Liver (tissue), 8 donors: ENCODE measurements at regions not wholly inside any gene's neighbourhood (a gene's known extent, or its start where the extent isn't known, plus 50 kb on each side); places are given as distances from the start of the nearest gene placed in this dataset.

ENCODE experiments used
- DNase-seq: peaks from one replicate; pipeline ENCODE4 v3.0.0-alpha.2; 2017; ENCODE audit warnings: low spot score
- H3K27ac ChIP-seq, 2 donors: one replicate each; pipeline ENCODE4 v1.7.0; 2013; ENCODE audit warnings: inconsistent platforms in 2 of 2, low read length in 2 of 2, control low read depth in 1 of 2, low read depth in 1 of 2, mild to moderate bottlenecking in 1 of 2
- H3K27me3 ChIP-seq, 4 donors: one replicate each; pipeline versions ENCODE4 v1.6.1 to v1.7.0; 2013; ENCODE audit warnings: low read length in 3 of 4, inconsistent platforms in 1 of 4, mild to moderate bottlenecking in 1 of 4, moderate library complexity in 1 of 4; ENCODE audit not compliant: control insufficient read depth in 4 of 4, insufficient read depth in 4 of 4
- H3K36me3 ChIP-seq, 4 donors: one replicate each; pipeline versions ENCODE4 v1.6.1 to v1.7.0; 2013; ENCODE audit warnings: low read length in 3 of 4, mild to moderate bottlenecking in 3 of 4, low read depth in 1 of 4, moderate library complexity in 1 of 4; ENCODE audit not compliant: control insufficient read depth in 4 of 4, insufficient read depth in 3 of 4
- H3K4me1 ChIP-seq, 4 donors: one replicate each; pipeline versions ENCODE4 v1.6.1 to v1.7.0; 2013; ENCODE audit warnings: low read length in 3 of 4, mild to moderate bottlenecking in 3 of 4, moderate library complexity in 1 of 4; ENCODE audit not compliant: control insufficient read depth in 4 of 4, insufficient read depth in 4 of 4
- H3K4me3 ChIP-seq, 3 donors: one replicate each; pipeline versions ENCODE4 v1.6.1 to v1.7.0; 2013; ENCODE audit warnings: low read length in 3 of 3, control low read depth in 1 of 3, low read depth in 1 of 3, mild to moderate bottlenecking in 1 of 3
- H3K9ac ChIP-seq, 2 donors: one replicate each; pipeline ENCODE4 v1.7.0; 2013; ENCODE audit warnings: low read length in 2 of 2, mild to moderate bottlenecking in 2 of 2, moderate library complexity in 2 of 2, control low read depth in 1 of 2, low read depth in 1 of 2
- H3K9me3 ChIP-seq, 4 donors: one replicate each; pipeline versions ENCODE4 v1.6.1 to v1.7.0; 2013; ENCODE audit warnings: low read length in 3 of 4; ENCODE audit not compliant: control insufficient read depth in 4 of 4
- ATF3 ChIP-seq: IDR thresholded peaks from 2 replicates; pipeline ENCODE4 v1.6.1; 2016; ENCODE audit warnings: antibody characterized with exemption
- CTCF ChIP-seq: fragments of 150-350 bp; IDR thresholded peaks from 2 replicates; pipeline ENCODE4 v1.5.1; 2017; ENCODE audit warnings: improper control_type of control experiment, low read depth, low read length; ENCODE audit not compliant: missing input control
- FOXA1 ChIP-seq: IDR thresholded peaks from 2 replicates; pipeline ENCODE4 v1.6.1; 2016; ENCODE audit warnings: antibody characterized with exemption
- FOXA2 ChIP-seq: IDR thresholded peaks from 2 replicates; pipeline ENCODE4 v1.6.1; 2016; ENCODE audit warnings: antibody characterized with exemption
- GABPA ChIP-seq, 2 donors: IDR thresholded peaks in 1 of 2; conservative IDR thresholded peaks in 1 of 2; 2 replicates each; pipeline ENCODE4 v1.6.1; 2016; ENCODE audit warnings: antibody characterized with exemption in 2 of 2, mild to moderate bottlenecking in 1 of 2, moderate library complexity in 1 of 2
- HNF4A ChIP-seq, 2 donors: conservative IDR thresholded peaks; 2 replicates each; pipeline ENCODE4 v1.6.1; 2016; ENCODE audit warnings: antibody characterized with exemption in 2 of 2, mild to moderate bottlenecking in 2 of 2
- HNF4G ChIP-seq: IDR thresholded peaks from 2 replicates; pipeline ENCODE4 v1.6.1; 2016; ENCODE audit warnings: antibody characterized with exemption
- JUND ChIP-seq, 2 donors: IDR thresholded peaks; 2 replicates each; pipeline ENCODE4 v1.6.1; 2016; ENCODE audit warnings: antibody characterized with exemption in 2 of 2
- MAX ChIP-seq: IDR thresholded peaks from 2 replicates; pipeline ENCODE4 v1.6.1; 2016; ENCODE audit warnings: antibody characterized with exemption
- NR2F2 ChIP-seq: IDR thresholded peaks from 2 replicates; pipeline ENCODE4 v1.6.1; 2016; ENCODE audit warnings: antibody characterized with exemption
- RAD21 ChIP-seq, 2 donors: IDR thresholded peaks; 2 replicates each; pipeline ENCODE4 v1.6.1; 2016; ENCODE audit warnings: antibody characterized with exemption in 2 of 2, mild to moderate bottlenecking in 2 of 2
- REST ChIP-seq: IDR thresholded peaks from 2 replicates; pipeline ENCODE4 v1.6.1; 2016; ENCODE audit warnings: antibody characterized with exemption, mild to moderate bottlenecking
- RXRA ChIP-seq, 2 donors: IDR thresholded peaks; 2 replicates each; pipeline ENCODE4 v1.6.1; 2017 to 2018; ENCODE audit warnings: antibody characterized with exemption in 2 of 2, mild to moderate bottlenecking in 1 of 2
- SP1 ChIP-seq: IDR thresholded peaks from 2 replicates; pipeline ENCODE4 v1.6.1; 2018; ENCODE audit warnings: antibody characterized with exemption, mild to moderate bottlenecking
- TAF1 ChIP-seq: conservative IDR thresholded peaks from 2 replicates; pipeline ENCODE4 v1.6.1; 2016; ENCODE audit warnings: antibody characterized with exemption, mild to moderate bottlenecking
- YY1 ChIP-seq: IDR thresholded peaks from 2 replicates; pipeline ENCODE4 v1.6.1; 2016; ENCODE audit warnings: antibody characterized with exemption, mild to moderate bottlenecking
- WGBS: extraction: QIAGEN DNeasy Blood & Tissue Kit; methylation state at CpG from one replicate; pipeline ENCODE4 v1.1.7; 2013; 5-methylcytosine and 5-hydroxymethylcytosine counted together
- TF ChIP-seq, protein P1 (sequence below): IDR thresholded peaks from 2 replicates; pipeline ENCODE4 v1.6.1; 2016; ENCODE audit warnings: antibody characterized with exemption
- donor health status: healthy.
- donor health status: healthy.
- donor health status: healthy.
- donor health status: healthy.
- donor health status: healthy.

DNA sequence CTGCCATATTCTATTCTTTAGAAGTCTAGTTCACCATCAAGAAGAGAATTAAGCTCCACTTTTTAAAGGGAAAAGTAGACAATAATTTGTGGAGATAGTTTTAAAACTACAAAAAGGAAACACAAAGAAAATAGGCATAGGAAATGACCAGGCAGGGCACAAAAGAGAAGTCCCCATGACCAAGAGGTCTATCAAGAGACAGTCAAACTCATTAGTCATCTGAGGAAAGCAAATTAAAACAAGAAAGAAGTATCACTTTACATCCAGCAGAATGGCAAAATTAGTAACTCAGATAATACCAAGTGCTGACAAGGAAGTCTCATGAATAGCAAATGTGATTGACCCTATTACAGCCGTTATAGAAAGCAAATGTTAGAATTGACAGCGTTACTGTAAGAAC is 243.7 kb upstream of the SNX7 start (continued):
- TF ChIP-seq ATF3: no peak
- no peak for TF ChIP-seq GABPA (IDR thresholded peaks at IDR 0.05 in 1 of 2, conservative IDR thresholded peaks at IDR 0.05 in 1 of 2)
- TF ChIP-seq RXRA (IDR thresholded peaks at IDR 0.05): no peak
- no peak for TF ChIP-seq FOXA2

GRCh38 chr1:98410082-98410481 is 251.4 kb upstream of the SNX7 start:
- 96% methylated on average over 1 of the region's 1 CpG for WGBS
- Histone ChIP-seq H3K9me3 (peaks cover 0 to 3% (median 0%) of the 10 kb centered on the region in 4 donors), H3K36me3 (no peaks in the 10 kb centered on the region), H3K27me3 (no peaks in the 10 kb centered on the region), H3K4me1 (peaks cover 0 to 5% (median under 1%) of the 10 kb centered on the region in 4 donors), H3K27ac (no peak overlapping the region), H3K9ac (no peak overlapping the region), H3K4me3 (no peak overlapping the region)
- TF ChIP-seq REST (no peak), HNF4A (conservative IDR thresholded peaks at IDR 0.05) (no peak), FOXA1 (no peak), CTCF (no peak), GABPA (IDR thresholded peaks at IDR 0.05 in 1 of 2, conservative IDR thresholded peaks at IDR 0.05 in 1 of 2) (no peak), YY1 (no peak), RAD21 (IDR thresholded peaks at IDR 0.05) (no peak), RXRA (IDR thresholded peaks at IDR 0.05) (no peak), FOXA2 (no peak), HNF4G (no peak), SP1 (no peak), TAF1 (no peak), MAX (no peak), ATF3 (no peak), JUND (IDR thresholded peaks at IDR 0.05) (no peak), NR2F2 (no peak)
- TF ChIP-seq, protein P1, sequence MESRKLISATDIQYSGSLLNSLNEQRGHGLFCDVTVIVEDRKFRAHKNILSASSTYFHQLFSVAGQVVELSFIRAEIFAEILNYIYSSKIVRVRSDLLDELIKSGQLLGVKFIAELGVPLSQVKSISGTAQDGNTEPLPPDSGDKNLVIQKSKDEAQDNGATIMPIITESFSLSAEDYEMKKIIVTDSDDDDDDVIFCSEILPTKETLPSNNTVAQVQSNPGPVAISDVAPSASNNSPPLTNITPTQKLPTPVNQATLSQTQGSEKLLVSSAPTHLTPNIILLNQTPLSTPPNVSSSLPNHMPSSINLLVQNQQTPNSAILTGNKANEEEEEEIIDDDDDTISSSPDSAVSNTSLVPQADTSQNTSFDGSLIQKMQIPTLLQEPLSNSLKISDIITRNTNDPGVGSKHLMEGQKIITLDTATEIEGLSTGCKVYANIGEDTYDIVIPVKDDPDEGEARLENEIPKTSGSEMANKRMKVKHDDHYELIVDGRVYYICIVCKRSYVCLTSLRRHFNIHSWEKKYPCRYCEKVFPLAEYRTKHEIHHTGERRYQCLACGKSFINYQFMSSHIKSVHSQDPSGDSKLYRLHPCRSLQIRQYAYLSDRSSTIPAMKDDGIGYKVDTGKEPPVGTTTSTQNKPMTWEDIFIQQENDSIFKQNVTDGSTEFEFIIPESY: no peak
- no peak for DNase-seq
